Mesendoderm (in vitro differentiated cells): ENCODE measurements at regions not wholly inside any gene's neighbourhood (a gene's known extent, or its start where the extent isn't known, plus 50 kb on each side); places are given as distances from the start of the nearest gene placed in this dataset.

Experiments used
- DNase-seq: peaks from one replicate; pipeline ENCODE4 v3.0.0; 2013
- H2AK5ac ChIP-seq: 2 replicates; pipeline ENCODE4 v1.6.1; 2013; ENCODE audit warnings: low read length, inconsistent platforms
- H2BK120ac ChIP-seq: 2 replicates; pipeline ENCODE4 v1.6.1; 2013; ENCODE audit warnings: low read depth, mild to moderate bottlenecking, low read length, moderate library complexity, mixed read lengths
- H2BK15ac ChIP-seq: replicated peaks from 2 replicates; pipeline ENCODE4 v1.6.1; 2013; ENCODE audit warnings: low read depth, mild to moderate bottlenecking, moderate library complexity
- H2BK5ac ChIP-seq: 2 replicates; pipeline ENCODE4 v1.6.1; 2013; ENCODE audit warnings: low read length, inconsistent platforms
- H3K18ac ChIP-seq: 2 replicates; pipeline ENCODE4 v1.6.1; 2013; ENCODE audit warnings: mild to moderate bottlenecking, low read length, mixed read lengths
- H3K23ac ChIP-seq: one replicate; pipeline ENCODE4 v1.6.1; 2013; ENCODE audit warnings: low read length
- H3K27ac ChIP-seq: 2 replicates; pipeline ENCODE4 v1.5.1; 2013; ENCODE audit warnings: low read depth, mild to moderate bottlenecking, inconsistent platforms, low read length, moderate library complexity
- H3K27me3 ChIP-seq: 2 replicates; pipeline ENCODE4 v1.6.1; 2013; ENCODE audit warnings: low read length, control low read depth, mild to moderate bottlenecking, inconsistent platforms; ENCODE audit not compliant: insufficient read depth, poor library complexity
- H3K36me3 ChIP-seq: 2 replicates; pipeline ENCODE4 v1.6.1; 2013; ENCODE audit warnings: low read length, inconsistent platforms; ENCODE audit not compliant: control insufficient read depth, insufficient read depth
- H3K4ac ChIP-seq: one replicate; pipeline ENCODE4 v1.6.1; 2013; ENCODE audit warnings: low read depth, mild to moderate bottlenecking, low read length, moderate library complexity
- H3K4me1 ChIP-seq: 2 replicates; pipeline ENCODE4 v1.6.1; 2013; ENCODE audit warnings: low read depth, low read length, inconsistent platforms; ENCODE audit not compliant: control insufficient read depth
- H3K4me2 ChIP-seq: 2 replicates; pipeline ENCODE4 v1.6.1; 2013; ENCODE audit warnings: low read length
- H3K4me3 ChIP-seq: 2 replicates; pipeline ENCODE4 v1.5.1; 2013; ENCODE audit warnings: mild to moderate bottlenecking, low read length
- H3K56ac ChIP-seq: one replicate; pipeline ENCODE4 v1.6.1; 2013; ENCODE audit warnings: low read length
- H3K79me1 ChIP-seq: 2 replicates; pipeline ENCODE4 v1.6.1; 2013; ENCODE audit warnings: low read length, inconsistent platforms
- H3K79me2 ChIP-seq: 2 replicates; pipeline ENCODE4 v1.6.1; 2013; ENCODE audit warnings: mild to moderate bottlenecking, low read length; ENCODE audit not compliant: control insufficient read depth, insufficient read depth
- H3K9ac ChIP-seq: 2 replicates; pipeline ENCODE4 v1.6.1; 2013; ENCODE audit warnings: low read length, inconsistent platforms
- H4K5ac ChIP-seq: one replicate; pipeline ENCODE4 v1.6.1; 2013; ENCODE audit warnings: low read length
- H4K8ac ChIP-seq: one replicate; pipeline ENCODE4 v1.6.1; 2013; ENCODE audit warnings: low read depth, mild to moderate bottlenecking, control low read depth, low read length, moderate library complexity
- WGBS: extraction: QIAGEN DNeasy Blood & Tissue Kit; methylation state at CpG from one replicate; pipeline ENCODE4 v1.1.7; 2013; ENCODE audit warnings: low lambda C conversion rate, missing lambda C conversion rate; ENCODE audit not compliant: insufficient coverage; ENCODE audit errors: extremely low coverage; 5-methylcytosine and 5-hydroxymethylcytosine counted together

GRCh38 chr10:104587751-104588150 is 53.3 kb upstream of the SORCS3 start:
- no peak overlapping the region for H3K4me2 ChIP-seq
- H3K4ac ChIP-seq = no peak overlapping the region
- no peak overlapping the region for H2AK5ac ChIP-seq
- no peak overlapping the region for H3K23ac ChIP-seq
- no peak overlapping the region for H4K5ac ChIP-seq
- H3K79me1 ChIP-seq = no peaks in the 10 kb centered on the region
- no peak overlapping the region for H2BK15ac ChIP-seq
- H4K8ac ChIP-seq = no peak overlapping the region
- no peak overlapping the region for H2BK5ac ChIP-seq
- no peak overlapping the region for H3K27ac ChIP-seq
- H3K9ac ChIP-seq = no peak overlapping the region
- H3K27me3 ChIP-seq = no peaks in the 10 kb centered on the region
- H3K18ac ChIP-seq = no peak overlapping the region
- H3K79me2 ChIP-seq = no peaks in the 10 kb centered on the region
- H3K4me1 ChIP-seq = no peaks in the 10 kb centered on the region
- no peak overlapping the region for H2BK120ac ChIP-seq
- no peak for DNase-seq
- no peaks in the 10 kb centered on the region for H3K36me3 ChIP-seq
- no peak overlapping the region for H3K56ac ChIP-seq
- WGBS = no CpG with 5 or more reads among the region's 2 CpGs
- no peak overlapping the region for H3K4me3 ChIP-seq

GRCh38 chr10:104589431-104589830 is 51.7 kb upstream of the SORCS3 start:
- no peaks in the 10 kb centered on the region for H3K4me1 ChIP-seq
- no peak overlapping the region for H4K5ac ChIP-seq
- H3K27ac ChIP-seq = no peak overlapping the region
- no peaks in the 10 kb centered on the region for H3K36me3 ChIP-seq
- no peak overlapping the region for H2BK15ac ChIP-seq
- H3K23ac ChIP-seq = no peak overlapping the region
- no peak overlapping the region for H3K4ac ChIP-seq
- H3K4me3 ChIP-seq = no peak overlapping the region
- H3K27me3 ChIP-seq = no peaks in the 10 kb centered on the region
- H3K4me2 ChIP-seq = no peak overlapping the region
- no peak overlapping the region for H3K18ac ChIP-seq
- WGBS = no CpG with 5 or more reads among the region's 4 CpGs
- H3K79me2 ChIP-seq = no peaks in the 10 kb centered on the region
- no peak overlapping the region for H2BK120ac ChIP-seq
- H2BK5ac ChIP-seq = no peak overlapping the region
- no peak overlapping the region for H3K56ac ChIP-seq
- H2AK5ac ChIP-seq = no peak overlapping the region
- H3K9ac ChIP-seq = no peak overlapping the region
- no peaks in the 10 kb centered on the region for H3K79me1 ChIP-seq
- no peak for DNase-seq
- H4K8ac ChIP-seq = no peak overlapping the region

- H3K9ac ChIP-seq = no peak overlapping the region
- no peak overlapping the region for H3K4ac ChIP-seq
- H3K56ac ChIP-seq = no peak overlapping the region
- H3K4me1 ChIP-seq = no peaks in the 10 kb centered on the region
- no peak overlapping the region for H3K23ac ChIP-seq
- no peak overlapping the region for H2BK15ac ChIP-seq
- H3K4me3 ChIP-seq = no peak overlapping the region
- no peak overlapping the region for H3K4me2 ChIP-seq
- no peaks in the 10 kb centered on the region for H3K79me2 ChIP-seq
- H3K36me3 ChIP-seq = no peaks in the 10 kb centered on the region
- no peak overlapping the region for H4K5ac ChIP-seq
- no peaks in the 10 kb centered on the region for H3K27me3 ChIP-seq
- no peak overlapping the region for H3K18ac ChIP-seq
- no peaks in the 10 kb centered on the region for H3K79me1 ChIP-seq
- H2BK120ac ChIP-seq = no peak overlapping the region
- H2AK5ac ChIP-seq = no peak overlapping the region
- no peak overlapping the region for H3K27ac ChIP-seq
- no peak overlapping the region for H2BK5ac ChIP-seq
- WGBS = no CpG with 5 or more reads among the region's 4 CpGs
- H4K8ac ChIP-seq = no peak overlapping the region
- DNase-seq = peak; percentile 80
These were observed 51.2 kb upstream of the SORCS3 start for GRCh38 chr10:104589871-104590270.
